ENCODE measurements at regions not wholly inside any gene's neighbourhood (a gene's known extent, or its start where the extent isn't known, plus 50 kb on each side); places are given as distances from the start of the nearest gene placed in this dataset.

DNA sequence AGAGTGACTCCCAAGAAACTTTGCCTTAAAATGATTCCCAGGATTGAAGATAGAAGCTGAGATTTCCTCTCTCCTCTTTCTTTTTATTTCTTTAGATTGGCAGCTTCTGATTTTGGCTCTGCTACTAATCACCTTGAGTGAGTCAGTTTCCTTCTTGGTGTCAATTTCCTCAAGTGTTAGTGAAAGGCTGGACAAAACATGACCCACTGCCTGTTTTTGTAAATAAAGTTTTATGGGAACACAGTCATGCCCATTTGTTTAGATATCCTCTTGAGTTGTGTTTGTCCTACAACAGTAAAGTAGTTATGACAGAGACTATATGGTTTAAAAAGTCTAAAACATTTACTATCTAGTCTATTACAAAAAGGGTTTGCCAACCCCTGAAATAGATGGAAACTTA lies 227.2 kb upstream of the TBX3 start:
- TF ChIP-seq, protein P1, sequence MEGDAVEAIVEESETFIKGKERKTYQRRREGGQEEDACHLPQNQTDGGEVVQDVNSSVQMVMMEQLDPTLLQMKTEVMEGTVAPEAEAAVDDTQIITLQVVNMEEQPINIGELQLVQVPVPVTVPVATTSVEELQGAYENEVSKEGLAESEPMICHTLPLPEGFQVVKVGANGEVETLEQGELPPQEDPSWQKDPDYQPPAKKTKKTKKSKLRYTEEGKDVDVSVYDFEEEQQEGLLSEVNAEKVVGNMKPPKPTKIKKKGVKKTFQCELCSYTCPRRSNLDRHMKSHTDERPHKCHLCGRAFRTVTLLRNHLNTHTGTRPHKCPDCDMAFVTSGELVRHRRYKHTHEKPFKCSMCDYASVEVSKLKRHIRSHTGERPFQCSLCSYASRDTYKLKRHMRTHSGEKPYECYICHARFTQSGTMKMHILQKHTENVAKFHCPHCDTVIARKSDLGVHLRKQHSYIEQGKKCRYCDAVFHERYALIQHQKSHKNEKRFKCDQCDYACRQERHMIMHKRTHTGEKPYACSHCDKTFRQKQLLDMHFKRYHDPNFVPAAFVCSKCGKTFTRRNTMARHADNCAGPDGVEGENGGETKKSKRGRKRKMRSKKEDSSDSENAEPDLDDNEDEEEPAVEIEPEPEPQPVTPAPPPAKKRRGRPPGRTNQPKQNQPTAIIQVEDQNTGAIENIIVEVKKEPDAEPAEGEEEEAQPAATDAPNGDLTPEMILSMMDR (IDR thresholded peaks at IDR 0.05 in 4 of 5, conservative IDR thresholded peaks at IDR 0.05 in 1 of 5) = no peak
- no peak for TF ChIP-seq POLR2A (IDR thresholded peaks at IDR 0.05)

Data from gastrocnemius medialis (tissue), 4 donors.